ENCODE measurements at regions not wholly inside any gene's neighbourhood (a gene's known extent, or its start where the extent isn't known, plus 50 kb on each side); places are given as distances from the start of the nearest gene placed in this dataset.

DNA sequence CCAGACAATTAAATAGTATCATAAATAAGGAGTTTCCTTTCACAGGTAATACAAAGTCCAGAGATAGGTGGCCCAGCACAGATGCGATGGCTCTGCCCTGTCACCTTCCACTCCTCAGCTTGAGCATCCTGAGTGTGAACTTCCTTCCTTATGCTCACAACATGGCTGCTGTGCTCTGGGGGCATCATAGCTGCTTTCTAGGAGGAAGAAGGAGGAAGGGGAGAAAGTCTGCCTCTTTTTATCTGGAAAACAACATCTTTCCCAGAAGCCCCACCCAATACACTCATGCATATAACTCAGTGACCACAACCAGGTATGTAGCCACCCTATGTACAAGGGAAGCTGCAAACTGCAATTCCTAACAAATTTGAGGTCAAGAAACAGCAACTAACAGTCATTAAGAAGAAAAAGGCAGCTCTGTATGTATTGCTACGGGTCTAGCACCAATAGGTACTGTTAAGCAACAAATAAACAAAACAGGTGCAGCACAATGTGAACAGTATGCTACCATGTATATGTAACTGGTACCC is 201.2 kb upstream of the UBL3 start:
- TF ChIP-seq, protein P1, sequence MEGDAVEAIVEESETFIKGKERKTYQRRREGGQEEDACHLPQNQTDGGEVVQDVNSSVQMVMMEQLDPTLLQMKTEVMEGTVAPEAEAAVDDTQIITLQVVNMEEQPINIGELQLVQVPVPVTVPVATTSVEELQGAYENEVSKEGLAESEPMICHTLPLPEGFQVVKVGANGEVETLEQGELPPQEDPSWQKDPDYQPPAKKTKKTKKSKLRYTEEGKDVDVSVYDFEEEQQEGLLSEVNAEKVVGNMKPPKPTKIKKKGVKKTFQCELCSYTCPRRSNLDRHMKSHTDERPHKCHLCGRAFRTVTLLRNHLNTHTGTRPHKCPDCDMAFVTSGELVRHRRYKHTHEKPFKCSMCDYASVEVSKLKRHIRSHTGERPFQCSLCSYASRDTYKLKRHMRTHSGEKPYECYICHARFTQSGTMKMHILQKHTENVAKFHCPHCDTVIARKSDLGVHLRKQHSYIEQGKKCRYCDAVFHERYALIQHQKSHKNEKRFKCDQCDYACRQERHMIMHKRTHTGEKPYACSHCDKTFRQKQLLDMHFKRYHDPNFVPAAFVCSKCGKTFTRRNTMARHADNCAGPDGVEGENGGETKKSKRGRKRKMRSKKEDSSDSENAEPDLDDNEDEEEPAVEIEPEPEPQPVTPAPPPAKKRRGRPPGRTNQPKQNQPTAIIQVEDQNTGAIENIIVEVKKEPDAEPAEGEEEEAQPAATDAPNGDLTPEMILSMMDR (IDR thresholded peaks at IDR 0.05; ENCODE audit: low read depth, low read length, missing input control) = no peak
- TF ChIP-seq, protein P2, sequence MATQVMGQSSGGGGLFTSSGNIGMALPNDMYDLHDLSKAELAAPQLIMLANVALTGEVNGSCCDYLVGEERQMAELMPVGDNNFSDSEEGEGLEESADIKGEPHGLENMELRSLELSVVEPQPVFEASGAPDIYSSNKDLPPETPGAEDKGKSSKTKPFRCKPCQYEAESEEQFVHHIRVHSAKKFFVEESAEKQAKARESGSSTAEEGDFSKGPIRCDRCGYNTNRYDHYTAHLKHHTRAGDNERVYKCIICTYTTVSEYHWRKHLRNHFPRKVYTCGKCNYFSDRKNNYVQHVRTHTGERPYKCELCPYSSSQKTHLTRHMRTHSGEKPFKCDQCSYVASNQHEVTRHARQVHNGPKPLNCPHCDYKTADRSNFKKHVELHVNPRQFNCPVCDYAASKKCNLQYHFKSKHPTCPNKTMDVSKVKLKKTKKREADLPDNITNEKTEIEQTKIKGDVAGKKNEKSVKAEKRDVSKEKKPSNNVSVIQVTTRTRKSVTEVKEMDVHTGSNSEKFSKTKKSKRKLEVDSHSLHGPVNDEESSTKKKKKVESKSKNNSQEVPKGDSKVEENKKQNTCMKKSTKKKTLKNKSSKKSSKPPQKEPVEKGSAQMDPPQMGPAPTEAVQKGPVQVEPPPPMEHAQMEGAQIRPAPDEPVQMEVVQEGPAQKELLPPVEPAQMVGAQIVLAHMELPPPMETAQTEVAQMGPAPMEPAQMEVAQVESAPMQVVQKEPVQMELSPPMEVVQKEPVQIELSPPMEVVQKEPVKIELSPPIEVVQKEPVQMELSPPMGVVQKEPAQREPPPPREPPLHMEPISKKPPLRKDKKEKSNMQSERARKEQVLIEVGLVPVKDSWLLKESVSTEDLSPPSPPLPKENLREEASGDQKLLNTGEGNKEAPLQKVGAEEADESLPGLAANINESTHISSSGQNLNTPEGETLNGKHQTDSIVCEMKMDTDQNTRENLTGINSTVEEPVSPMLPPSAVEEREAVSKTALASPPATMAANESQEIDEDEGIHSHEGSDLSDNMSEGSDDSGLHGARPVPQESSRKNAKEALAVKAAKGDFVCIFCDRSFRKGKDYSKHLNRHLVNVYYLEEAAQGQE (IDR thresholded peaks at IDR 0.05) = no peak
- TF ChIP-seq FOXA1 (IDR thresholded peaks at IDR 0.05) (no peak), SP1 (IDR thresholded peaks at IDR 0.05) (no peak), RXRA (IDR thresholded peaks at IDR 0.05) (no peak), ATF3 (IDR thresholded peaks at IDR 0.05) (no peak), NR2F2 (IDR thresholded peaks at IDR 0.05) (no peak), ZBTB33 (IDR thresholded peaks at IDR 0.05) (no peak), RAD21 (IDR thresholded peaks at IDR 0.05) (no peak), HNF4G (IDR thresholded peaks at IDR 0.05) (no peak), TAF1 (conservative IDR thresholded peaks at IDR 0.05) (no peak), JUND (IDR thresholded peaks at IDR 0.05) (no peak), EGR1 (IDR thresholded peaks at IDR 0.05; ENCODE audit: low read depth in 2 of 2) (no peak), GABPA (IDR thresholded peaks at IDR 0.05 in 1 of 2, conservative IDR thresholded peaks at IDR 0.05 in 1 of 2) (no peak)

Data from liver (tissue), 3 donors.